Adrenal gland (tissue), 5 donors: ENCODE measurements at regions not wholly inside any gene's neighbourhood (a gene's known extent, or its start where the extent isn't known, plus 50 kb on each side); places are given as distances from the start of the nearest gene placed in this dataset.

Experiments
- POLR2A ChIP-seq, 2 donors: fragments of 450-650 bp; IDR thresholded peaks; one replicate each; pipeline ENCODE4 v1.6.1; 2017; ENCODE audit warnings: antibody characterized with exemption in 2 of 2, mild to moderate bottlenecking in 2 of 2, moderate library complexity in 1 of 2
- TF ChIP-seq, protein P1 (sequence below), 6 experiments: fragments of 450-650 bp in 4 of 6; fragments of 200-600 bp in 2 of 6; sonication (generic) in 1 of 6; IDR thresholded peaks; 1 replicate in 5 of 6; 2 replicates in 1 of 6; pipeline versions ENCODE4 v1.5.1 to v1.8.0; 2016 to 2021; ENCODE audit warnings: antibody characterized with exemption in 6 of 6, mild to moderate bottlenecking in 2 of 6, moderate library complexity in 1 of 6
- donor health status: DM: no; HTN: no; CAD: no.

DNA sequence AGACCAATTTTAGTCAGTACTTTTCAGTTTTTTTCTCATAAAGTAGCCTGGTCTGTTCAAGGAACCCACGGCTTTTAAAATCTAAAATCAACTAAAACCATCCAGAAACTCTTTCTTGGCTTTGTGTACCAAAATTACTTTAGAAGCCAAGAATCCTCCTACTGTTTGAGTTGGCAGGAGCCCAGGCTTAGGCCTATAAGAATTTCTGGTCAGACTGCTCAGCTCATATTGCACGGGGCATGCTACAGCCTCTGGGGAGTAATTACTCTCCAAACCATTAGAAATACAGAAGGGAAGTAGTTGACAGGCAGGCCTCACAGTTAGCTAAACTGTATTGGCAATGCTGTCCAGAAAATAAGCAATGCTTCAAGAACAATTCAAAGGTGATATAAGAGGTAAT lies 1862.9 kb upstream of the RAG2 start:
- TF ChIP-seq POLR2A (IDR thresholded peaks at IDR 0.05), result no peak
- TF ChIP-seq, protein P1, sequence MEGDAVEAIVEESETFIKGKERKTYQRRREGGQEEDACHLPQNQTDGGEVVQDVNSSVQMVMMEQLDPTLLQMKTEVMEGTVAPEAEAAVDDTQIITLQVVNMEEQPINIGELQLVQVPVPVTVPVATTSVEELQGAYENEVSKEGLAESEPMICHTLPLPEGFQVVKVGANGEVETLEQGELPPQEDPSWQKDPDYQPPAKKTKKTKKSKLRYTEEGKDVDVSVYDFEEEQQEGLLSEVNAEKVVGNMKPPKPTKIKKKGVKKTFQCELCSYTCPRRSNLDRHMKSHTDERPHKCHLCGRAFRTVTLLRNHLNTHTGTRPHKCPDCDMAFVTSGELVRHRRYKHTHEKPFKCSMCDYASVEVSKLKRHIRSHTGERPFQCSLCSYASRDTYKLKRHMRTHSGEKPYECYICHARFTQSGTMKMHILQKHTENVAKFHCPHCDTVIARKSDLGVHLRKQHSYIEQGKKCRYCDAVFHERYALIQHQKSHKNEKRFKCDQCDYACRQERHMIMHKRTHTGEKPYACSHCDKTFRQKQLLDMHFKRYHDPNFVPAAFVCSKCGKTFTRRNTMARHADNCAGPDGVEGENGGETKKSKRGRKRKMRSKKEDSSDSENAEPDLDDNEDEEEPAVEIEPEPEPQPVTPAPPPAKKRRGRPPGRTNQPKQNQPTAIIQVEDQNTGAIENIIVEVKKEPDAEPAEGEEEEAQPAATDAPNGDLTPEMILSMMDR (IDR thresholded peaks at IDR 0.05), result no peak
